ENCODE measurements at regions not wholly inside any gene's neighbourhood (a gene's known extent, or its start where the extent isn't known, plus 50 kb on each side); places are given as distances from the start of the nearest gene placed in this dataset.

GRCh38 chr6:4274382-4275082 lies 139.2 kb upstream of the ECI2 start:
- TF ChIP-seq CTCF (IDR thresholded peaks at IDR 0.05), result no peak
- TF ChIP-seq SIN3A (IDR thresholded peaks at IDR 0.05; ENCODE audit: borderline replicate concordance, insufficient read depth, low read depth, low read length), result no peak
- TF ChIP-seq POLR2AphosphoS5 (IDR thresholded peaks at IDR 0.05; ENCODE audit: low read depth, low read length), result no peak
- TF ChIP-seq REST (IDR thresholded peaks at IDR 0.05; ENCODE audit: insufficient read depth in 1 of 2, low read depth in 2 of 2, low read length in 1 of 2), result no peak
- TF ChIP-seq TCF7L2 (IDR thresholded peaks at IDR 0.05; ENCODE audit: low read depth, low read length), result no peak

Measured in Panc1 (cell line).